ENCODE measurements at regions not wholly inside any gene's neighbourhood (a gene's known extent, or its start where the extent isn't known, plus 50 kb on each side); places are given as distances from the start of the nearest gene placed in this dataset.

DNA sequence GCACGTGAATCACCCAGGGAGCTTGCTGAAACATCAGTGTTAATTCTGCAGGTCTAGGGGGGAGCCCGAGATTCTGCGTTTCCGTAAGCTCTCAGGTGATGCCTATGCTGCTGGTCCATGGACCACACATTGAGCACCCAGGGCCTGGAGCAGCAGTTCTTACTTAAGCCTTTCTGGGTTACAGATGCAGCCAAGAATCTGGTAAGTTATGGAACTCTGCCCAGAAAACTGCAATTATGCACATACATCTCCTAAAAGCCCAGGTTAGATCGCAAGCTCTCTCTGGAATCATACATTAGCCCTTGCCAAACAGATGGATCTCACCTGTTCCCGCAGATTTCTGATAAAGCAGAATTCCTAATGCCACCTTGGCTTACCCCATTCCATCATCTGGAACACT, 265.9 kb upstream of the SALL1 start:
- no peak overlapping the region for H3K4me3 Mint-ChIP-seq
- H3K27ac Mint-ChIP-seq: no peak overlapping the region

DNA sequence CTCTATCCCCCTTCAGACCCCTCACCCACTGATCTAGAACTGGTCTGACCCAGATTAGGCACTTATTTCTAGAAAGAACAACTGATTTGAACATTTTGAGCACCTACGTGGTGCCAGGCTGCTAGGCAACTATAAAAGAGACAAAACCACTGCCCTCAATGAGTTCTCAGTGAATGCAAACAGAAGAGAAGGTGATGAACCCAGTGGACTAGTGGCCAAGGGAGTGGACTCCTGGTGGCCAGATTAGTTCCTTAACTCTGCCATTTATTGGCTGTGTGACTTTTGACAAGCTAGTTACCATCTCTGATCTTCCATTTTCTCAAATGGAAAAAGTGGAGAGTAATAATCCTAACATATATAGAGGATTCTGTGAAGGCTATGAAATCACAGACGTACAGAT, 259.1 kb upstream of the SALL1 start:
- Mint-ChIP-seq H3K27me3 (no peaks in the 10 kb centered on the region), H3K4me1 (no peaks in the 10 kb centered on the region), H3K9me3 (peaks cover 0 to 8% (median 4%) of the 10 kb centered on the region in 7 donors), H3K27ac (no peak overlapping the region), H3K4me3 (peak overlapping the region in 1 of 4 donors; percentile 77), H3K36me3 (no peaks in the 10 kb centered on the region)
- Histone ChIP-seq H3K4me1 (ENCODE audit: control insufficient read depth, insufficient read depth, low read length, poor library complexity, severe bottlenecking) (no peaks in the 10 kb centered on the region), H3K9me3 (ENCODE audit: control insufficient read depth in 2 of 2, low read length in 2 of 2) (peaks cover 0 to 1% of the 10 kb centered on the region in 2 experiments), H3K27ac (ENCODE audit: insufficient read depth, low read length, poor library complexity, severe bottlenecking) (no peak overlapping the region), H3K4me3 (ENCODE audit: low read depth, low read length) (no peak overlapping the region), H3K27me3 (ENCODE audit: control insufficient read depth, insufficient read depth, low read length) (no peaks in the 10 kb centered on the region), H3K36me3 (ENCODE audit: control insufficient read depth, insufficient read depth, low read length) (no peaks in the 10 kb centered on the region)
- no peak for DNase-seq
- no peak for ATAC-seq (ENCODE audit: low read depth in 2 of 2)

More for the DNA sequence above, 265.9 kb upstream of the SALL1 start:
- Mint-ChIP-seq H3K27me3 (no peaks in the 10 kb centered on the region), H3K4me1 (no peaks in the 10 kb centered on the region), H3K9me3 (peaks cover 0 to 6% (median 2%) of the 10 kb centered on the region in 7 donors), H3K36me3 (no peaks in the 10 kb centered on the region)
- Histone ChIP-seq H3K4me1 (ENCODE audit: control insufficient read depth, insufficient read depth, low read length, poor library complexity, severe bottlenecking) (no peaks in the 10 kb centered on the region), H3K27ac (ENCODE audit: insufficient read depth, low read length, poor library complexity, severe bottlenecking) (no peak overlapping the region), H3K36me3 (ENCODE audit: control insufficient read depth, insufficient read depth, low read length) (no peaks in the 10 kb centered on the region), H3K4me3 (ENCODE audit: low read depth, low read length) (no peak overlapping the region), H3K9me3 (ENCODE audit: control insufficient read depth in 2 of 2, low read length in 2 of 2) (peaks cover 0 to 1% of the 10 kb centered on the region in 2 experiments), H3K27me3 (ENCODE audit: control insufficient read depth, insufficient read depth, low read length) (no peaks in the 10 kb centered on the region)
- DNase-seq: no peak
- ATAC-seq (ENCODE audit: low read depth in 2 of 2): no peak

GRCh38 chr16:51409001-51409675, 258.1 kb upstream of the SALL1 start:
- ATAC-seq (ENCODE audit: low read depth in 2 of 2): no peak
- no peak for DNase-seq
- H3K27ac ChIP-seq (ENCODE audit: insufficient read depth, low read length, poor library complexity, severe bottlenecking): no peak overlapping the region
- H3K27me3 ChIP-seq (ENCODE audit: control insufficient read depth, insufficient read depth, low read length): no peaks in the 10 kb centered on the region
- H3K36me3 ChIP-seq (ENCODE audit: control insufficient read depth, insufficient read depth, low read length): no peaks in the 10 kb centered on the region
- no peaks in the 10 kb centered on the region for H3K4me1 ChIP-seq (ENCODE audit: control insufficient read depth, insufficient read depth, low read length, poor library complexity, severe bottlenecking)
- H3K27me3 Mint-ChIP-seq: no peaks in the 10 kb centered on the region
- H3K9me3 ChIP-seq (ENCODE audit: control insufficient read depth in 2 of 2, low read length in 2 of 2): peaks cover 0 to 1% of the 10 kb centered on the region in 2 experiments
- H3K9me3 Mint-ChIP-seq: peaks cover 0 to 8% (median 6%) of the 10 kb centered on the region in 7 donors
- H3K36me3 Mint-ChIP-seq: no peaks in the 10 kb centered on the region
- H3K4me3 ChIP-seq (ENCODE audit: low read depth, low read length): no peak overlapping the region
- H3K4me1 Mint-ChIP-seq: no peaks in the 10 kb centered on the region
- H3K27ac Mint-ChIP-seq: no peak overlapping the region
- no peak overlapping the region for H3K4me3 Mint-ChIP-seq

- Mint-ChIP-seq H3K36me3 (no peaks in the 10 kb centered on the region), H3K27ac (no peak overlapping the region), H3K4me3 (no peak overlapping the region), H3K9me3 (peaks cover 0 to 10% (median 6%) of the 10 kb centered on the region in 7 donors), H3K27me3 (no peaks in the 10 kb centered on the region), H3K4me1 (no peaks in the 10 kb centered on the region)
- Histone ChIP-seq H3K27ac (ENCODE audit: insufficient read depth, low read length, poor library complexity, severe bottlenecking) (no peak overlapping the region), H3K27me3 (ENCODE audit: control insufficient read depth, insufficient read depth, low read length) (no peaks in the 10 kb centered on the region), H3K36me3 (ENCODE audit: control insufficient read depth, insufficient read depth, low read length) (no peaks in the 10 kb centered on the region), H3K9me3 (ENCODE audit: control insufficient read depth in 2 of 2, low read length in 2 of 2) (peaks cover 0 to 1% of the 10 kb centered on the region in 2 experiments), H3K4me1 (ENCODE audit: control insufficient read depth, insufficient read depth, low read length, poor library complexity, severe bottlenecking) (no peaks in the 10 kb centered on the region), H3K4me3 (ENCODE audit: low read depth, low read length) (no peak overlapping the region)
- DNase-seq (no peak), ATAC-seq (ENCODE audit: low read depth in 2 of 2) (no peak)
Observed at GRCh38 chr16:51408357-51408756, 257.3 kb upstream of the SALL1 start.

DNA sequence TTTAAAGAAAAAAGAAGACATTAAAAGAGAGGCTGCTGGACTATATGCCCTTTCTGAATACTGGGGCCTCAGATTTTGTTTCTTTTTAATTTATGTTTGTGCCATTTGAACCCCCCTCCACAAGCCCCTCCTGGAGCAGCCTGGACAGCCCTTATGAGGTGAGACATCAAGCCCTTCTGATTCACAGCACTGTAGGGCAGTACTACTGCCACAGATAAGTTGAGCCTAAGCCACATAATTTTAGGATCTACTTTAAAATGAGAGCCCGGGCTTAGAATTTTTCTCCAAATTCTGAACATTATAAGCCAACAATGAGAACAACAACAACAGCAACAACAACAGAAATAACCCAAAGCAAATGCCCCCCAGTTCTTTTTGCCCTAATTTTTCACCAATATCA, 256.9 kb upstream of the SALL1 start:
- Histone ChIP-seq H3K27me3 (ENCODE audit: control insufficient read depth, insufficient read depth, low read length) (no peaks in the 10 kb centered on the region), H3K4me1 (ENCODE audit: control insufficient read depth, insufficient read depth, low read length, poor library complexity, severe bottlenecking) (no peaks in the 10 kb centered on the region), H3K27ac (ENCODE audit: insufficient read depth, low read length, poor library complexity, severe bottlenecking) (no peak overlapping the region), H3K4me3 (ENCODE audit: low read depth, low read length) (no peak overlapping the region), H3K9me3 (ENCODE audit: control insufficient read depth in 2 of 2, low read length in 2 of 2) (peaks cover 0 to 1% of the 10 kb centered on the region in 2 experiments), H3K36me3 (ENCODE audit: control insufficient read depth, insufficient read depth, low read length) (no peaks in the 10 kb centered on the region)
- Mint-ChIP-seq H3K36me3 (no peaks in the 10 kb centered on the region), H3K9me3 (peaks cover 0 to 10% (median 6%) of the 10 kb centered on the region in 7 donors), H3K4me1 (no peaks in the 10 kb centered on the region), H3K4me3 (no peak overlapping the region), H3K27ac (no peak overlapping the region), H3K27me3 (no peaks in the 10 kb centered on the region)
- DNase-seq (no peak), ATAC-seq (ENCODE audit: low read depth in 2 of 2) (no peak)

- H3K27me3 Mint-ChIP-seq: no peaks in the 10 kb centered on the region
- H3K9me3 ChIP-seq (ENCODE audit: control insufficient read depth in 2 of 2, low read length in 2 of 2): peaks cover 0 to 1% of the 10 kb centered on the region in 2 experiments
- H3K4me3 Mint-ChIP-seq: no peak overlapping the region
- no peaks in the 10 kb centered on the region for H3K4me1 Mint-ChIP-seq
- H3K4me3 ChIP-seq (ENCODE audit: low read depth, low read length): no peak overlapping the region
- DNase-seq: no peak
- no peaks in the 10 kb centered on the region for H3K36me3 ChIP-seq (ENCODE audit: control insufficient read depth, insufficient read depth, low read length)
- peaks cover 0 to 10% (median 6%) of the 10 kb centered on the region in 7 donors for H3K9me3 Mint-ChIP-seq
- H3K27me3 ChIP-seq (ENCODE audit: control insufficient read depth, insufficient read depth, low read length): no peaks in the 10 kb centered on the region
- H3K4me1 ChIP-seq (ENCODE audit: control insufficient read depth, insufficient read depth, low read length, poor library complexity, severe bottlenecking): no peaks in the 10 kb centered on the region
- ATAC-seq (ENCODE audit: low read depth in 2 of 2): no peak
- H3K36me3 Mint-ChIP-seq: no peaks in the 10 kb centered on the region
- H3K27ac Mint-ChIP-seq: no peak overlapping the region
- no peak overlapping the region for H3K27ac ChIP-seq (ENCODE audit: insufficient read depth, low read length, poor library complexity, severe bottlenecking)
Observed at GRCh38 chr16:51407199-51407598, 256.1 kb upstream of the SALL1 start.

DNA sequence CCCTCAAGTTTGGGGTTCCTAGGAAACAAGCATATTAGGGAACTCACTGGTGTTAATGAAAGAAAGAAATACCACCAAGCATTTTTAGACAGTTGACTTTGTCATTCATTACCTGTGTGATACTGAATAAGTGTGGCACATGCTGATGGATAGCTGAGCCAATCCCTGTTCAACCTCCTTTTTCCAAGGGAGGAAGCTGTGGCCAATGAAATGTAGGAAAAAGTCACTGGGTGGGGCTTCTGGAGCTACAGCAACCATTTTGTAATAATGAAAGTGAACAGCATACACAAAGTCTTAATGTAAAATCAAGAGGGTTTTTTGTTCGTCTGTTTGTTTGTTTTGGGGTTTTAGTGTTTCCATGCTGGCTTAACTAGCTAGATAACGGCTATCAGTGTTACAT, 254.3 kb upstream of the SALL1 start:
- Mint-ChIP-seq H3K9me3 (peaks cover 0 to 13% (median 4%) of the 10 kb centered on the region in 7 donors), H3K27me3 (no peaks in the 10 kb centered on the region), H3K4me1 (no peaks in the 10 kb centered on the region), H3K36me3 (no peaks in the 10 kb centered on the region), H3K4me3 (no peak overlapping the region), H3K27ac (no peak overlapping the region)
- DNase-seq (no peak), ATAC-seq (ENCODE audit: low read depth in 2 of 2) (no peak)
- no peak overlapping the region for H3K27ac ChIP-seq (ENCODE audit: insufficient read depth, low read length, poor library complexity, severe bottlenecking)
- H3K4me1 ChIP-seq (ENCODE audit: control insufficient read depth, insufficient read depth, low read length, poor library complexity, severe bottlenecking): no peaks in the 10 kb centered on the region
- no peak overlapping the region for H3K4me3 ChIP-seq (ENCODE audit: low read depth, low read length)
- H3K36me3 ChIP-seq (ENCODE audit: control insufficient read depth, insufficient read depth, low read length): no peaks in the 10 kb centered on the region
- no peaks in the 10 kb centered on the region for H3K27me3 ChIP-seq (ENCODE audit: control insufficient read depth, insufficient read depth, low read length)
- H3K9me3 ChIP-seq (ENCODE audit: control insufficient read depth in 2 of 2, low read length in 2 of 2): no peaks in the 10 kb centered on the region

- no peak for ATAC-seq (ENCODE audit: low read depth in 2 of 2)
- no peaks in the 10 kb centered on the region for H3K36me3 ChIP-seq (ENCODE audit: control insufficient read depth, insufficient read depth, low read length)
- H3K27ac Mint-ChIP-seq: no peak overlapping the region
Observed at GRCh38 chr16:51404386-51404785, 253.3 kb upstream of the SALL1 start.

More at GRCh38 chr16:51404386-51404785, 253.3 kb upstream of the SALL1 start:
- Histone ChIP-seq H3K4me1 (ENCODE audit: control insufficient read depth, insufficient read depth, low read length, poor library complexity, severe bottlenecking) (no peaks in the 10 kb centered on the region), H3K4me3 (ENCODE audit: low read depth, low read length) (no peak overlapping the region), H3K27ac (ENCODE audit: insufficient read depth, low read length, poor library complexity, severe bottlenecking) (no peak overlapping the region), H3K9me3 (ENCODE audit: control insufficient read depth in 2 of 2, low read length in 2 of 2) (no peaks in the 10 kb centered on the region), H3K27me3 (ENCODE audit: control insufficient read depth, insufficient read depth, low read length) (no peaks in the 10 kb centered on the region)
- no peaks in the 10 kb centered on the region for H3K27me3 Mint-ChIP-seq
- H3K36me3 Mint-ChIP-seq: no peaks in the 10 kb centered on the region
- H3K4me1 Mint-ChIP-seq: no peaks in the 10 kb centered on the region
- peaks cover 0 to 13% (median 5%) of the 10 kb centered on the region in 7 donors for H3K9me3 Mint-ChIP-seq
- no peak for DNase-seq
- H3K4me3 Mint-ChIP-seq: no peak overlapping the region

Measured in CD4-positive, CD25-positive, alpha-beta regulatory T cell (primary cell).